H9 (cell line): ENCODE measurements at regions not wholly inside any gene's neighbourhood (a gene's known extent, or its start where the extent isn't known, plus 50 kb on each side); places are given as distances from the start of the nearest gene placed in this dataset.

Experiments
- DNase-seq: peaks from one replicate; pipeline ENCODE4 v3.0.0-alpha.2; 2017
- H2AFZ ChIP-seq: one replicate; pipeline ENCODE4 v1.6.1; 2013; ENCODE audit warnings: mild to moderate bottlenecking, low read length, control low read depth, moderate library complexity
- H2AK5ac ChIP-seq: 2 replicates; pipeline ENCODE4 v1.6.1; 2013; ENCODE audit warnings: low read length, control low read depth, mixed read lengths; ENCODE audit not compliant: insufficient read length
- H2BK120ac ChIP-seq: one replicate; pipeline ENCODE4 v1.6.1; 2013; ENCODE audit warnings: low read depth, mild to moderate bottlenecking, low read length, control low read depth, inconsistent platforms; ENCODE audit not compliant: poor library complexity, severe bottlenecking
- H2BK12ac ChIP-seq: 2 replicates; pipeline ENCODE4 v1.6.1; 2013; ENCODE audit warnings: low read length, control low read depth, mixed read lengths, low read depth; ENCODE audit not compliant: insufficient read length
- H2BK15ac ChIP-seq: 2 replicates; pipeline ENCODE4 v1.6.1; 2013; ENCODE audit warnings: low read depth, low read length, control low read depth
- H2BK20ac ChIP-seq: one replicate; pipeline ENCODE4 v1.6.1; 2013; ENCODE audit warnings: low read depth, mild to moderate bottlenecking, low read length, control low read depth, inconsistent platforms; ENCODE audit not compliant: poor library complexity, severe bottlenecking
- H2BK5ac ChIP-seq: 2 replicates; pipeline ENCODE4 v1.6.1; 2013; ENCODE audit warnings: low read length, control low read depth, mixed read lengths; ENCODE audit not compliant: insufficient read length
- H3K14ac ChIP-seq: 2 replicates; pipeline ENCODE4 v1.6.1; 2013; ENCODE audit warnings: low read length, control low read depth; ENCODE audit not compliant: insufficient read depth
- H3K18ac ChIP-seq: 2 replicates; pipeline ENCODE4 v1.6.1; 2013; ENCODE audit warnings: low read depth, mild to moderate bottlenecking, mixed read lengths, low read length, control low read depth; ENCODE audit not compliant: insufficient read length
- H3K23ac ChIP-seq: 2 replicates; pipeline ENCODE4 v1.6.1; 2013; ENCODE audit warnings: low read length, control low read depth, mixed read lengths, low read depth; ENCODE audit not compliant: insufficient read length
- H3K23me2 ChIP-seq: 2 replicates; pipeline ENCODE4 v1.6.1; 2013; ENCODE audit warnings: low read depth, mild to moderate bottlenecking, mixed read lengths, low read length, control low read depth; ENCODE audit not compliant: insufficient read length, poor library complexity, severe bottlenecking
- H3K27ac ChIP-seq: 2 replicates; pipeline ENCODE4 v1.5.1; 2013; ENCODE audit warnings: low read length, control low read depth, mixed read lengths, low read depth; ENCODE audit not compliant: insufficient read length
- H3K27me3 ChIP-seq: 2 replicates; pipeline ENCODE4 v1.6.1; 2013; ENCODE audit warnings: low read length, control low read depth, inconsistent platforms; ENCODE audit not compliant: insufficient read depth
- H3K4ac ChIP-seq: 2 replicates; pipeline ENCODE4 v1.6.1; 2013; ENCODE audit warnings: low read depth, mild to moderate bottlenecking, control low read depth, inconsistent platforms, low read length, moderate library complexity
- H3K4me1 ChIP-seq: 2 replicates; pipeline ENCODE4 v1.6.1; 2013; ENCODE audit warnings: low read length, control low read depth, inconsistent platforms; ENCODE audit not compliant: insufficient read depth
- H3K4me2 ChIP-seq: 2 replicates; pipeline ENCODE4 v1.6.1; 2013; ENCODE audit warnings: low read length, control low read depth, mixed read lengths; ENCODE audit not compliant: insufficient read length, insufficient read depth
- H3K56ac ChIP-seq: 2 replicates; pipeline ENCODE4 v1.6.1; 2013; ENCODE audit warnings: low read depth, mild to moderate bottlenecking, mixed read lengths, low read length, control low read depth; ENCODE audit not compliant: insufficient read length
- H3K79me1 ChIP-seq: 2 replicates; pipeline ENCODE4 v1.6.1; 2013; ENCODE audit warnings: low read depth, mild to moderate bottlenecking, moderate library complexity, low read length, control low read depth, inconsistent platforms; ENCODE audit not compliant: insufficient read depth, poor library complexity, severe bottlenecking
- H3K79me2 ChIP-seq: 2 replicates; pipeline ENCODE4 v1.6.1; 2013; ENCODE audit warnings: low read length, control low read depth, inconsistent platforms; ENCODE audit not compliant: insufficient read depth
- H3K9ac ChIP-seq: 2 replicates; pipeline ENCODE4 v1.6.1; 2013; ENCODE audit warnings: low read length, control low read depth, mixed read lengths; ENCODE audit not compliant: insufficient read length; ENCODE audit errors: extremely low read depth
- H3K9me3 ChIP-seq: one replicate; pipeline ENCODE4 v1.6.1; 2013; ENCODE audit warnings: low read depth, low read length, inconsistent platforms; ENCODE audit not compliant: control insufficient read depth
- H3T11ph ChIP-seq: one replicate; pipeline ENCODE4 v1.6.1; 2013; ENCODE audit warnings: mild to moderate bottlenecking, low read length, control low read depth, inconsistent platforms
- H4K20me1 ChIP-seq: one replicate; pipeline ENCODE4 v1.6.1; 2013; ENCODE audit not compliant: control insufficient read depth, insufficient read length, insufficient read depth
- H4K5ac ChIP-seq: 2 replicates; pipeline ENCODE4 v1.6.1; 2013; ENCODE audit warnings: low read depth, mild to moderate bottlenecking, mixed read lengths, low read length, control low read depth; ENCODE audit not compliant: insufficient read length
- H4K8ac ChIP-seq: replicated peaks from 2 replicates; pipeline ENCODE4 v1.6.1; 2013; ENCODE audit warnings: low read length, control low read depth, mixed read lengths, low read depth; ENCODE audit not compliant: insufficient read length
- H4K91ac ChIP-seq: 2 replicates; pipeline ENCODE4 v1.6.1; 2013; ENCODE audit warnings: low read depth, mild to moderate bottlenecking, moderate library complexity, mixed read lengths, low read length, control low read depth; ENCODE audit not compliant: insufficient read length
- H3K27ac Mint-ChIP-seq, 3 experiments: 2 replicates in 2 of 3; 3 replicates in 1 of 3; pipeline ENCODE4 v1.8.0; 2020 to 2021; ENCODE audit warnings: mixed read lengths in 3 of 3, mild to moderate bottlenecking in 1 of 3, moderate library complexity in 1 of 3
- H3K27me3 Mint-ChIP-seq: 2 replicates; pipeline ENCODE4 v1.8.0; 2021; ENCODE audit warnings: low read depth, mild to moderate bottlenecking, moderate library complexity, mixed read lengths
- H3K36me3 Mint-ChIP-seq, 3 experiments: 2 replicates in 2 of 3; 3 replicates in 1 of 3; pipeline ENCODE4 v1.8.0; 2020 to 2021; ENCODE audit warnings: low read depth in 3 of 3, mixed read lengths in 3 of 3; ENCODE audit not compliant: insufficient read depth in 1 of 3
- H3K4me1 Mint-ChIP-seq, 2 experiments: 2 replicates each; pipeline ENCODE4 v1.8.0; 2020; ENCODE audit warnings: mixed read lengths in 2 of 2
- H3K4me3 Mint-ChIP-seq, 2 experiments: 2 replicates in 1 of 2; 3 replicates in 1 of 2; pipeline ENCODE4 v1.8.0; 2020 to 2021; ENCODE audit warnings: mild to moderate bottlenecking in 2 of 2, mixed read lengths in 2 of 2, moderate library complexity in 1 of 2
- H3K9me3 Mint-ChIP-seq, 2 experiments: 2 replicates in 1 of 2; 3 replicates in 1 of 2; pipeline ENCODE4 v1.8.0; 2020; ENCODE audit warnings: mild to moderate bottlenecking in 2 of 2, mixed read lengths in 2 of 2, moderate library complexity in 1 of 2
- CTCF ChIP-seq: fragments of 200-600 bp; sonication (generic); conservative IDR thresholded peaks from 3 replicates; pipeline ENCODE4 v1.8.0; 2021; ENCODE audit warnings: antibody characterized with exemption, mild to moderate bottlenecking
- WGBS: extraction: QIAGEN DNeasy Blood & Tissue Kit; methylation state at CpG from one replicate; pipeline ENCODE4 v1.1.7; 2013; ENCODE audit warnings: missing lambda C conversion rate, low lambda C conversion rate, mixed read lengths; ENCODE audit not compliant: insufficient read length; ENCODE audit errors: extremely low coverage; 5-methylcytosine and 5-hydroxymethylcytosine counted together

GRCh38 chr4:66059136-66059535, 388.8 kb upstream of the EPHA5 start:
- H4K8ac ChIP-seq: no peak overlapping the region
- no peak overlapping the region for H3K27ac ChIP-seq
- Mint-ChIP-seq H3K27me3 (no peaks in the 10 kb centered on the region), H3K4me1 (no peaks in the 10 kb centered on the region), H3K4me3 (no peak overlapping the region), H3K9me3 (no peaks in the 10 kb centered on the region; a peak in 1 of 5 replicates), H3K36me3 (no peaks in the 10 kb centered on the region), H3K27ac (no peak overlapping the region)
- H3K4me1 ChIP-seq: no peaks in the 10 kb centered on the region
- no peak for TF ChIP-seq CTCF
- H3K79me1 ChIP-seq: no peaks in the 10 kb centered on the region
- H3K27me3 ChIP-seq: no peaks in the 10 kb centered on the region
- no peak overlapping the region for H3T11ph ChIP-seq
- no peak overlapping the region for H3K56ac ChIP-seq
- WGBS: no CpG with 5 or more reads among the region's 1 CpG
- H2BK12ac ChIP-seq: no peak overlapping the region
- H2BK20ac ChIP-seq: no peak overlapping the region
- no peaks in the 10 kb centered on the region for H3K9me3 ChIP-seq
- no peak overlapping the region for H3K18ac ChIP-seq
- H2BK15ac ChIP-seq: no peak overlapping the region
- H3K4ac ChIP-seq: no peak overlapping the region
- H3K4me2 ChIP-seq: no peak overlapping the region
- H2AK5ac ChIP-seq: no peak overlapping the region
- no peak overlapping the region for H4K91ac ChIP-seq
- no peak overlapping the region for H2BK120ac ChIP-seq
- H3K23me2 ChIP-seq: no peaks in the 10 kb centered on the region
- no peak overlapping the region for H2BK5ac ChIP-seq
- H3K14ac ChIP-seq: no peak overlapping the region
- H3K79me2 ChIP-seq: no peaks in the 10 kb centered on the region
- no peak for DNase-seq
- no peak overlapping the region for H3K23ac ChIP-seq
- H4K5ac ChIP-seq: no peak overlapping the region
- no peak overlapping the region for H3K9ac ChIP-seq
- no peaks in the 10 kb centered on the region for H4K20me1 ChIP-seq
- H2AFZ ChIP-seq: no peak overlapping the region
